ENCODE measurements at regions not wholly inside any gene's neighbourhood (a gene's known extent, or its start where the extent isn't known, plus 50 kb on each side); places are given as distances from the start of the nearest gene placed in this dataset.

GRCh38 chr13:106689906-106690305 lies 122.0 kb upstream of the ARGLU1 start:
- H3K27me3 ChIP-seq (ENCODE audit: control insufficient read depth in 3 of 3, insufficient read depth in 3 of 3, low read length in 2 of 3), result no peaks in the 10 kb centered on the region
- H3K27ac ChIP-seq (ENCODE audit: low read depth in 1 of 2, low read length in 1 of 2), result no peak overlapping the region
- DNase-seq (no peak), ATAC-seq (ENCODE audit: insufficient read depth, low FRiP score) (no peak)
- 43 to 92% methylated on average over 1 of the region's 1 CpG for WGBS, 2 donors
- no peak for TF ChIP-seq CTCF (IDR thresholded peaks at IDR 0.05; ENCODE audit: control extremely low read depth, extremely low read depth)
- peaks cover 0 to 19% (median 2%) of the 10 kb centered on the region in 5 donors for H3K4me1 ChIP-seq (ENCODE audit: control insufficient read depth in 5 of 5, insufficient read depth in 5 of 5, low read length in 5 of 5)
- no peaks in the 10 kb centered on the region for H3K9me3 ChIP-seq (ENCODE audit: control insufficient read depth in 4 of 4, insufficient read depth in 3 of 4, low read length in 3 of 4)
- H3K4me3 ChIP-seq, result no peak overlapping the region
- H3K9ac ChIP-seq (ENCODE audit: insufficient read depth in 1 of 2, low read length in 2 of 2), result no peak overlapping the region
- H3K36me3 ChIP-seq (ENCODE audit: control insufficient read depth in 4 of 4, insufficient read depth in 4 of 4, low read length in 4 of 4), result no peaks in the 10 kb centered on the region

GRCh38 chr13:106688940-106689339 lies 121.0 kb upstream of the ARGLU1 start:
- TF ChIP-seq CTCF (IDR thresholded peaks at IDR 0.05; ENCODE audit: control extremely low read depth, extremely low read depth), result no peak
- Histone ChIP-seq H3K27me3 (ENCODE audit: control insufficient read depth in 3 of 3, insufficient read depth in 3 of 3, low read length in 2 of 3) (no peaks in the 10 kb centered on the region), H3K4me1 (ENCODE audit: control insufficient read depth in 5 of 5, insufficient read depth in 5 of 5, low read length in 5 of 5) (peaks cover 0 to 19% (median 4%) of the 10 kb centered on the region in 5 donors), H3K9me3 (ENCODE audit: control insufficient read depth in 4 of 4, insufficient read depth in 3 of 4, low read length in 3 of 4) (no peaks in the 10 kb centered on the region), H3K27ac (ENCODE audit: low read depth in 1 of 2, low read length in 1 of 2) (no peak overlapping the region), H3K36me3 (ENCODE audit: control insufficient read depth in 4 of 4, insufficient read depth in 4 of 4, low read length in 4 of 4) (no peaks in the 10 kb centered on the region), H3K4me3 (no peak overlapping the region), H3K9ac (ENCODE audit: insufficient read depth in 1 of 2, low read length in 2 of 2) (no peak overlapping the region)
- 89% methylated on average over 1 of the region's 1 CpG for WGBS, 2 donors
- ATAC-seq (ENCODE audit: insufficient read depth, low FRiP score), result no peak
- no peak for DNase-seq

GRCh38 chr13:106686163-106686562 lies 118.2 kb upstream of the ARGLU1 start:
- Histone ChIP-seq H3K9ac (ENCODE audit: insufficient read depth in 1 of 2, low read length in 2 of 2) (no peak overlapping the region), H3K36me3 (ENCODE audit: control insufficient read depth in 4 of 4, insufficient read depth in 4 of 4, low read length in 4 of 4) (no peaks in the 10 kb centered on the region), H3K4me1 (ENCODE audit: control insufficient read depth in 5 of 5, insufficient read depth in 5 of 5, low read length in 5 of 5) (peaks cover 0 to 27% (median 5%) of the 10 kb centered on the region in 5 donors), H3K9me3 (ENCODE audit: control insufficient read depth in 4 of 4, insufficient read depth in 3 of 4, low read length in 3 of 4) (no peaks in the 10 kb centered on the region), H3K4me3 (no peak overlapping the region), H3K27me3 (ENCODE audit: control insufficient read depth in 3 of 3, insufficient read depth in 3 of 3, low read length in 2 of 3) (no peaks in the 10 kb centered on the region), H3K27ac (ENCODE audit: low read depth in 1 of 2, low read length in 1 of 2) (no peak overlapping the region)
- DNase-seq (peak in 1 of 3 donors; percentile 64), ATAC-seq (ENCODE audit: insufficient read depth, low FRiP score) (no peak)
- WGBS, 2 donors, result 52 to 63% methylated on average over 3 of the region's 3 CpGs
- TF ChIP-seq CTCF (IDR thresholded peaks at IDR 0.05; ENCODE audit: control extremely low read depth, extremely low read depth), result no peak

- H3K4me3 ChIP-seq, result no peak overlapping the region
- no peak for TF ChIP-seq CTCF (IDR thresholded peaks at IDR 0.05; ENCODE audit: control extremely low read depth, extremely low read depth)
- H3K9ac ChIP-seq (ENCODE audit: insufficient read depth in 1 of 2, low read length in 2 of 2), result no peak overlapping the region
- no peaks in the 10 kb centered on the region for H3K9me3 ChIP-seq (ENCODE audit: control insufficient read depth in 4 of 4, insufficient read depth in 3 of 4, low read length in 3 of 4)
- 83 to 84% methylated on average over 6 of the region's 6 CpGs for WGBS, 2 donors
- H3K27me3 ChIP-seq (ENCODE audit: control insufficient read depth in 3 of 3, insufficient read depth in 3 of 3, low read length in 2 of 3), result no peaks in the 10 kb centered on the region
- no peak overlapping the region for H3K27ac ChIP-seq (ENCODE audit: low read depth in 1 of 2, low read length in 1 of 2)
- H3K36me3 ChIP-seq (ENCODE audit: control insufficient read depth in 4 of 4, insufficient read depth in 4 of 4, low read length in 4 of 4), result no peaks in the 10 kb centered on the region
- DNase-seq, result peak in 1 of 3 donors; percentile 53
- no peak for ATAC-seq (ENCODE audit: insufficient read depth, low FRiP score)
- H3K4me1 ChIP-seq (ENCODE audit: control insufficient read depth in 5 of 5, insufficient read depth in 5 of 5, low read length in 5 of 5), result peaks cover 0 to 37% (median 10%) of the 10 kb centered on the region in 5 donors
These were observed 117.2 kb upstream of the ARGLU1 start for GRCh38 chr13:106685143-106685542.

All from lung (tissue), 11 donors.